GM18861 (cell line): ENCODE measurements at regions not wholly inside any gene's neighbourhood (a gene's known extent, or its start where the extent isn't known, plus 50 kb on each side); places are given as distances from the start of the nearest gene placed in this dataset.
"Not testable (repeated sequence)": the region's sequence is repeated elsewhere in the genome, so short reads cannot be mapped to it uniquely, and the experiment has no call there.

Experiments used
- ATAC-seq: cut with Tn5 transposase; IDR thresholded peaks from one replicate; pipeline ENCODE4 v1.9.1; 2021; ENCODE audit not compliant: unreplicated experiment

DNA sequence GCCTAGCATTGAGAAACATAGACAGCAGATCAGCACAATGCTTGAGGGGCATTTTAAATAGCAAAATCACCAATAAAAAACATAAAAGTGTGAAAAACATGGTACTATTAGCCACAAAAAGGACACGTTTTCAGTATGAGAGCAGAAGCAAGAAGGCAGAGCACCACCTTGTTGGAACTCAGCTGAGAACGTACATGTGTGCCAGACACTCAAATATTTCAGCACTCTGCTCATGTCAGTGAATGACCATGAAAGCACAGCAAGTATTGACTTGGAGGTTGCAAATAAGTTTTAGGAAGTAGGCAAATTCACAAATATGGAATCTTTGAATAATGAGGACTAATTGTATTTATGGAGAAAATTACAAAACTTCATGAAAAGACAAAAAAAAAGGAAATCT is 193.4 kb upstream of the PKN2 start:
- no peak for ATAC-seq

DNA sequence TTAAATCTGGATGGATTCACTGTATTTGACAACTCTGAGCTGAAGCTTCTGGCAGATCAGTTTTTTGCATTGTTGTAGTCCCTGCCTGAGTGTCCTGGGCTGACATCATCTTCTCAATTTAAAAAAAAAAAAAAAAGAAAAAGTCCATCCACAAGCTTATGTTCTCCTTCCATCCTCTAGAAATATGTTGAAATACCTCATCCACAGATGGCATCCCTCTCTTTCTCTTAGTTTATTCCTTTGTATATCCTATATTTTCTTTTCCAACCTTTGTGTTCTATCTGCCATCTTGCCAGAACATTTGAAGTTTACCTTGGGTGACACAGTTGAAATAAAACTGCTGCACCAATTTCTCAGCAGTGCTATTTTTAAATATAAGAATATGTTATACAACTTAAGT is 184.4 kb upstream of the PKN2 start:
- ATAC-seq, result no peak

DNA sequence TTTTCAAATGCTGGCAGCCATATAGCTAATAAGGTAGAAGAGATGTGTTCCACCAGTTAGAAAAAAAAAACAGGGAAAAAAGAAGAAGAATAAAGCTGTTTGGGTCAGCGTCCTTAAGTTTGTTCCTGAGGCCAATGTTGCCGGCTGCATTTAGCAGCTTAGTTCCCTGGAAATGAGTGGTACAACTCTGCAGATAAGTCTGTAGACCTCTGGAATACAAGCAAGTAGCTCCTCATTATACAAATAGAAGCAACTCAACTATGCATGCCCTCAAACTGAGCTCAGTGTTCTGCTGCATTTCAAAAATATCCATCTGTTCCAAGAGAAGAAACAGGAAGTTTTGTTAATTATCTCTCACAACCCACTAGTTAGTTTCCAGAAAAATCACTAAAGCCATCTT is 181.2 kb upstream of the PKN2 start:
- no peak for ATAC-seq

DNA sequence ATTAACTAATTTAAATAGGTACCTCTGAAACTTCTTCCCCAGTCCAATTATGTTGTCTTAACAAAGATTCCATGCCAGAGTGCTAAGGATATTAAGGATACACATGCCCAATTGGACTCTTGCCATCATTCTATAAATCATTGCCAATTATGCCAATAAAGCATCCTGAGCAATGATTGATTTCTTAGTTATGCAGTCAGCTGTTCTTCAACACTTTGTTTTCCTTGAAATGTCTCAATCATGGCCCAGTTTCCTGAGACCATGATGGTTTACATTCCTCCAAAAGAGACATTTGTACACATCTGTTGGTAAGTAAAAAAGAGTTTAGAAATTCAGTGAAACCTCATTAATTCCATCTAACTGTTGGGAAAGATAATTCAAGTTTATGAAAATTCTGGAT is 180.4 kb upstream of the PKN2 start:
- ATAC-seq, result no peak

DNA sequence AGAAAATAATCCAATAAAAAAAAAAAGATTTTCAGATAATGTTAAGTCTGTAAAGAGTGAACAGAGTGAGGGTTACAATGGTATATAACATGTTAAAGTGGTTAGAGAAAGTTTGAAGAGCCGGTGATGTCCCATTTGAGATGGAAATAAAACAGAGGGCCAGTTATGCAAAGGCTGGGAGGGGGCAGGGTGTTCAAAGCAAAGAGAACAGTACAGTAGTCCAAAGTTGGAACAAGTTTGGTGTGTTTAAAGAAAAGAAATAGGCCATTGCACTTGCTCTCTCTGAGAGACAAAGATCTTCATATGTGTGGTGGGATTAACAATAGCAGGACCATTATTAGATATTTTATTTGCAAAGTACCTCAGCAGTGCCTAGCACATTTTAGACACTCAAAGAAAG is 179.5 kb upstream of the PKN2 start:
- ATAC-seq, result no peak

DNA sequence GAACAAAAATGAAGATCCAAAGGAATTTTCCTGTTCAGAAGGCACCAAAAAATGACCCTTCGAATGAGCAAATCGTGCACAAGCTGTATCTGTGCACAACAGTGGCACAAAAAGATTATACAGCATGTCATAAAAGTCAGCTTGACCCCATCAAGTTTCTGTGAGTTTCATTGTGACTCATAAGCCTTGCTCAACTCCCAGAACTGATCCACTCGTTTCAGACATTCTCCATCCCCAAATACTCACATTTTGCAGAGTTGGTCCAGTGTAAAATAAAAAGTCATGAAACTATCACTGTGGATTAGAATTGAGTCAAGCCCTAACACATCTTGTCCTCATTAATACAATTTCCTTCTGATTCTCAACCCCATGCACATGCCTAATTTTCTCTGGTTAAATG is 174.7 kb upstream of the PKN2 start:
- ATAC-seq, result no peak

DNA sequence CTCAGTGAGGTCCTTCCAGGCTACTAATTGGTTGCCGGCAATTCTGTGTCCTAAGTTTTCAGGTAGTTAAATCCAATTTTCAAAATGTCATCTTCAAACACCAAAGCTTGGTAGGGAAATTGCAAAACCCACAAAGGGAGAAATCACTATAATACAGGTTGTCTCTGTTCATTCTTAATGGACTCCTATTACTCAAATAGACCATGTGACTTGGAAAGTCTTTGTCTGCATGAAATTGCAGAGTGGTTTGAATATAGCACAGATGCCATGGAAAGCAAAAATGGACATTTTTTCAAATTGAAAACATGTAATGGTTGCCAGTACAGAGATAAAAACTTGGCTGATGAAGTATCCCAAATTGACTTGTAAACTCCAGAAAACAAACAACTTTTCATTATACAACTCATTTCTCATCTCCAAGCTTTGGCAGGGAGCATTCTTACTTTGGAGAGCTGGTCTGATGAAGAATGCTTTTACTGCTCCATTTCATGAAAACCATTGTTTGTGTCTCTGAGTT is 169.5 kb upstream of the PKN2 start:
- no peak for ATAC-seq

DNA sequence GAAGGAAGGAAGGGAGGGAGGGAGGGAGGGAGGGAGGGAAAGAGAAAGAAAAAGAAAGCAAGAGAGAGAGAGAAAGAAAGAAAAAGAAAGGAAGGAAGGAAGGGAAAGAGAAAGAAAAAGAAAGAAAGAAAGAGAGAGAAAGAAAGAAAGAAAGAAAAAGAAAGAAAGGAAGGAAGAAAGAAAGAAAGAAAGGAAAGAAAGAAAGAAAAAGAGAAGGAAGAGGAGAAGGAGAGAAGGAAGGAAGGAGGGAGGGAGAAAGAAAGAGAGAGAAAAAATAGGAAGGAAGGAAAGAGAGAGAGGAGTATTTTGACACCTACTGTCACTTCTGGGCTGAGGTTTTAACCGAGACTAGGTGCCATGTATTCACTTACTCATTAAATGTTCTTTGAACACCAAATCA is 166.6 kb upstream of the PKN2 start:
- not testable (repeated sequence) for ATAC-seq

DNA sequence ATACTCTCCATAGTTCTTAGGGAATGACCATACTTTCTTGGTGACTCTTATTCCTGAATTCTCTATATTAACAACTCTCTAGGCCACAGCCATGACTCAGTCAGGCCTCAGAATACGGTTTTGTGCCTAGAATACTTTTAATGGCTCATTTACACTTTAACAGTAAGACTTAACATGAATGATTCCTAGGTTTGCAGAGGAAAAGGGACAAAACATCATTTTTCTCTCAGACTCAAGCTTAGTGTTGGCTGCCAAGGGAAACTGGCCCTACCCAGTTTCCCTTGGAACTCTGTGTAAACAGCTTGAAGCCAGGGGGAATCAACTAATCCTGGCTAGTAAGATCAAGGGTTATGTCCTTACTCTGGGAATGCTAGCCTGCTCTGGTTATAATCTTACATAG is 164.9 kb upstream of the PKN2 start:
- ATAC-seq, result no peak

DNA sequence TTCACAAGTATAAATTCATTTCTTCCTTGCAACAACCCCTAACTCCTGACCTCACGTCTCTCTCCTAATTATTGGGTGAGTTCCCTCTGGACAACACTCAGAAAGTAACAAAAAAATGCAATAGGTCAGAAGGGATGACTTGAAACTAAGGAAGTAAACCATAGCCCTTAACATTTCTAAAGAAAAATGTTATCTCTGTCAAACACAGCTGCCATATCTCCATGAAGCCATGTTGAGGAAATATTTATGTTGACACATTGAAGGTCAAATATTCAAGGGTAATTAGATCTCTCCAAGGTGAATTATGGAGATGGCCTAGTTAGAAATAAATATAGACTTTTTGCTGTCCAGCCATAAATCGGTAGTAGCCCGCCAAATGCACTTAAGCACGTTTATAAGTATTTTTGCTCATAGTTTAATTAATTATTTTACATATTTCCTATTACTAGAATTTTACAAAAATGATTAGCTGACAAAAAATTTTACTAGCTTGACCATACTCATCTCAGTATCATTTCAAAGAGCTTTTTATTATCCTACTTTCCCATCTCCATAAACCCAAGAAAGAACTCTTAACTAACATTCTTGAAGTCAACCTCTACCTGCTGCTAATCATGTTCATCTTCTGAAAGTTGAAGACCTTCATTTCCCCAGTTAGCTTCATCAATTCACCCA is 160.1 kb upstream of the PKN2 start:
- no peak for ATAC-seq

DNA sequence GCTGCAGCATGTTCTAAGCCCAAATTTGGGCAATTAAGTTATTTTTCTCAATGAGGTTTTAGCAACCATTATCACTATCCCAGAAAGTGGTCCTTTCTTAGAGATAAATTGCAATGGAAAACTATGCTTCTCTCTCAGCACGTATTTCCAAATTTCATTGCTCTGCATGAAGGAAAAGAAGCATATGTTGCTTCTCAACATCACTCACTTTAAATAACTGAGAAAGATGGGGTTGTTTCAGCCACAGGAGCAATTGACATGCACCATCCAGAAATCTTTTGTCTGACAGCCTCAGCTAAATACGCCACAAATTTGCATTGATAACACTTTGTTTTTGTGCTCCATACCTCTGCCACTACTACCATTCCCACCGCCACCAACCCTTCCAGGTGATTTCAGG is 157.6 kb upstream of the PKN2 start:
- no peak for ATAC-seq

DNA sequence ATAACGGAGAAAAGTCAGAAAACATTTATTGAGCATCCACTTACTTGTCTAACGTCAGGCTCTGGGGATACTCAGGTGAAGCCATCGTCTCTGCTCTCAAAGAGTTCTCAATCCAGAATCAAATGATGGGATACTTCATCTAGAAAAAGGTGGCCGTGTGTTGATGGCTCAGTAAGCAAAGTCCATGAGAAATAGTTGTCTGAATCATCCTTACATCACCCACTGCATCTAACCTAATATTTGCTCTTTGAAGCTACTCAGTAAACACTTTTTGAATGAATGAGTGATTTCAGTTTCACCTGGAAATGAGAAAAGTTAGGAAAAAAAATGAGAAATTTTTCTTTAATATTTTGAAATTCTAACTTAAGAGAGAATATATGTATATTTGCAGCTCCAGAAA is 155.3 kb upstream of the PKN2 start:
- no peak for ATAC-seq

DNA sequence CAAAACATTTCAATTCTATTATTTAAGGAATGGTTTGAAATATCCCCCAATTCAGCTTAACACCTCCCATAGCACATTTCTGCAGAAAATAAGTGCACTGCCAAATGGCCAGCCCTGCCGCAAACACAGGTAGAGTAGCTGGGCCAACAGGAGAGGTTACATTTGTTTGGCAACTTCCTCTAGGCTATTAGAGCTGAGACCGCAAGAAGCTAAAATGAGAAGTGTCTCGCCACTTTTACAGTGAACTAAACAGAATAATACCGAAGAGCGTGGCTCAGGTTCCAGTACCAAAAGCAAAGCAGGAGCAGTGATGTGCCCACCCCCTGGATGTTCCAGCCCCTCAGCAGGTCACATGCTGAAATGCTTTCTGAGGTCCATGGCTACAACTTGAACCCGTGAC is 154.5 kb upstream of the PKN2 start:
- no peak for ATAC-seq

DNA sequence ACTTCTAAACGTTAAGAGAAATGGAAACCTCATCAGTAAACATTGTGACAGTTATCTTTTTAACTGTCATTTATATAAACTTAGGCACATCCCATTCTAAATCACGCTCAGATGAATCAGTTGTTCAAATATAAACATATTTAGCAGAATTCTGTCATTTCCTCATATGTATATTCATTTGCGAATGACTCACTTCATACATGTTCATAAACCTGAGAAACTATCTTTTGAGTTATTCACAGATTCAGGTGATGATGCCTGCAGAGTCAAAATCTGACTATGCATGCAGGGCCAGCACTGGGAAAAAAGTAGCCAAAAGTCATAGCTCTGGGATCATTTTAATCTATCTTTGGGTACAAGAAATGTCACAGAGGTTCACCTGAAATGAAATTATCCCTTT is 153.8 kb upstream of the PKN2 start:
- ATAC-seq, result no peak

DNA sequence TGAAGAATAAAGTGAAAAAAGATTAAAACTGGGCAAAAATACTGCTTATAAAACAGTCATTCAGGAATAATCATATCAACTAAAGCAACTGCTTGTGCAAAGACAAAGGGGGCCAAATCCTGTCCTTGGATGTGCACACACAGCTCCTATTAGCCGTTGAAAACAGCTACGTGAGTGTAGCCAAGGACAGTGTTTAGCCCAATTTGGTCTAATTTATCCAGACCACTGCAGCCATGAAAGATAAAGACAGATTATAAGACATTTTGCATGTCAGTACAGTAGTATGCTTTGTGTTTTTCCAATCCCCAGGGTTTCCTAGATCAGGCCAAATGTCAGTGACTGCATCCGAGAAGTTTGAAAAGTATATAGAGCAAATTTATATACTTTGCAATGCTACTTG is 146.3 kb upstream of the PKN2 start:
- no peak for ATAC-seq

DNA sequence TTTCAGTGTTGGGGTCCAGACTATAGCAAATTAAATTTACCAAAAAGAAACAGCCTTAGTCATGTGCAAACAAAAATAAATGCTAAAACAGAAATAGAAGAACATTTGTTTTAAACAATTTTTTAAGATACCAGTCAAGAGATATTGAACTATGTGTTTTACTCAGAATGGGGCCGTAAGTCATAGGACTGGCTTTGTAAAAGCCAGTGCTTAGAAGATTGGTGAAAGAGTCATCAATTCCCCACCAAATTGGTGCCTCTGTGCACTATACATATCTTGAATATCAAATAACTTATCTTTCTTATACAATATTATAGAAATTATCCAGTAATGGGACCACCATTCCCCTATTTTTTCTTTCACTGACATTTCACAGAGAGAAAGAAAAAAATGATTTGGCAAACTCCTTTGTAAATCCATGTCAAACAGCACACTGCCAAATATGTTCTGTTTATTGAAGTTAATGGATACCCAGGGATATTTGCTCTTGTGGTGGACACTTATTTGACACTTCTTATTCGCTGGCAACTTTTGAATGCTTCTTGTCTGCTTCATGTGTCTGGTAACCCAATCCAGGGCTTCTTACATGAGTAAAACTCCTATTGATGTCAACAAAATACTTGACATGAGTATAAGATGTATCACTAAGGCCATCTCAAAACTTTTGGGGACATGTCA is 145.7 kb upstream of the PKN2 start:
- no peak for ATAC-seq

DNA sequence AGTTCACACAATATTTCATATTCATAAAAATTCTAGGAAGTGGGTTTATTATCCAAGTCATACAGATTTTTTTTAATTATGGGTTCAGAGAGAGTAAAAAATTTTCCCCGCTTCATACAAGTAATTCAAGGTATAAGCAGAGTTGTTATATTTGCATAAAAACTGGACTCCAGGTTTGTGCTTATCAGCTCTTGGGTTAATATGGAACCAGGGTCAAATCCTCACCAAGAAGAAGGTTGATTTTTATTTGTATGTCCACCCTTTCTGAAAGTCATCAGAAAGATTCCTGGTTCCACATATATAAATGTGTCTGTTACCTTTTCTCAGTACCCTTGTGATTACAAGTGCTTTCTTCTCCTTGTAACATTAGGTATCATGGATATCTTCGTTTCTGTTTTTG is 143.8 kb upstream of the PKN2 start:
- no peak for ATAC-seq

DNA sequence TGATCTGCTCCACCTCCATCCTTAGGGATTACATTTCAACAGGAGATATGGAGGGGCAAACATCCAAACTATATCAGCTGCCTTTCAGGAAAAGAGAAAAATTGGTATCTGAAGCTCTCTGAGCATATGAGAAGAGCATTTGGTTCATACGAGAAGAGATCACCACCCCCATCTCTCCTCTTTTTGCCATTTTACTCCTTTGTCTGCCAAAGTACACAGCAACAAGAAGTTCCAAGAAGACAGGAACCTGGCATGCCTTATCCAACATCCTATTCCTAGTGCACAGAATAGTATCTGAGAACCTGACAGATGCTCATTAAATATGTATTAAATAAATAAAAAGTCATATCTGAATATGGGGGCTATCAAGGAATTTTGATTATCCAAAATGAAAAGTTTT is 142.5 kb upstream of the PKN2 start:
- ATAC-seq, result no peak

DNA sequence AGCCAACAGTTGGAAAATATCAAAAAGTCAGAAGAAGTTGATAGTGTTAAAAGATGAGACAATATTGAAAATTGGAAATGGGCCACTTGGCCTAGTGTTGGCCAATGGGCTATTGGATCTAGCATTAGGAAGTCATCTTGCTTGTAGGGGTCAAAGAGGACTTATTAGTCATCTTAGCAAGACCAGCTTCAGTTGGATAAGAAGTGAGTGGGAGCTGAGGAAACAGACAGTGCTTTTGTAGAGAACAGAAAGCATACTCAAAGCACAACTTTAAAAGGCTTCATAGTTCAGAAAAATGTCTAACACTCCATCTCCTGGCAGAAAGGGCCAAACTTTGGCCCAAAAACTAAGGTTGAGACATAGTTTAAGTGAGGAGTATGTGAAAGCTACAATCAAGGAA is 139.9 kb upstream of the PKN2 start:
- no peak for ATAC-seq

DNA sequence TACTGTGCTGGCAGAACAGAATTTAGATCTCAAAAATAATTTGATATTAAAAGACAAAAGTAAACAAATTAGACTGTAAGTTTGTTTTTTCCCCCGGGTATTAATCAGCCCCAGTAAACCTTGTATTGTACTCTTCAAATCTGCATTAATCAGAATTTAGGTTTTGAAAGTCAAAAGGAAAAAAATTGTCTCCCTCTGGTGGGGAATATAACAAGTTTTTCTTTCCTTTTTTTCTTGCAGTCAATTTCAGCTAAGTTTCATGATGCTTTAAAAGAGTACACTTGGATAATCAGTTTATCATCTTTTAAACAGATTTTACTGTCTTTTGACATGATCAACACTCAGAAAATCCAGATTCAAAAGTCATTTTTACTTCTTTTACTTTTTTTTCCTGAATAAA is 134.5 kb upstream of the PKN2 start:
- no peak for ATAC-seq

DNA sequence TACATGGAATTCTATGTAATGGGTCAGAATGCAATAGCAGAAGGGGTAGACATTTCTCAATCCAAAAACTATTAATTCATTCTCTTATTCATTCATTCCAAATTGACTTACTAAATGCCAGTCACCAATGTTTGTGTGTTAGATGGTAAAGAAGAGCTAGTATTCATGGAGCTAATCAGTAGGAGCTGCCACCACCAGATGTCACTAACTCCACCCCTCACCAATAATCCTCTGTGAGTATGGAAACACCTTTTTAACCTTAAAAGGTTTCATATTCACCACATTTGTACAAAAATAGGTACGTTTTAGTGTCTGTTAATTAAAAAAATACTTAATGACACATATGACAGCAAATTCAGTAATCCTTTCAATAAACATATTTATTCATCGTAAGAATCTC is 131.8 kb upstream of the PKN2 start:
- ATAC-seq, result no peak

DNA sequence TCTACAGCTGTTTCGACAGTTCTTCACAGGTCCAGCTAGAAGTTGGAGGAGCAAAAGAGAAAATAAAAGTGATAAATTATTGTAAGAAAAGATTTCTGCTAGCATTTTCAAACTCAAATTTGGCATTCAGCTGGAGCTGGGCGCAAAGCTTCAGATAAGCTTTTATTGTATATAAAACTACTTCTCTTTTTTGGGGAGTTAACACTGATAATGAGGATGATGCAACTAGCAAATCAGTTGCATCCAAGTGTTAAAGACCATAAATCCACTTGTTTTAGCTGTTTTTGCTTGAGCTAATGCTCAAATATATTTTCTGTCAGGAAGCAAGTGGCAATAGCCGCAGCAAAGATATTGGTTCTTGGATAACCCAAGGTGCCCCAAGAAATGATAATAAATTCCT is 127.1 kb upstream of the PKN2 start:
- no peak for ATAC-seq

DNA sequence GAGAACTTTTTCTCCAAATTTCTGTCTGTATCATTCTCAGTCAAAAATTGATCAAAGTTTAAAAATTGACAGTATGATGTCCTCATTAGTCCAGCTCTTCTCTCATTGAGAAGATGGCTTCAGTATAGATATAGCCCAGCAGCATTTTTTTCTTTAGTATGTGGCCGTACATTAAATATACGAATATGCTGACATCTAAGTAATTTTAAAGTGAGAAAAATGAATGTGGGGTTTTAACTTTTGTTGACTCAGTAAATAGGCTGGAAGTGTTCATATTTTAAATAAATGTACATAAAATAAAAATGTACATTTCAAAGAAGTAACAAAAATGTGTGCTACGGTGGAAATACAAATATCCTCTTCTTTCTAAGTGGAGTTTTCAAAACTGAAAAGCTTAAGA is 123.5 kb upstream of the PKN2 start:
- no peak for ATAC-seq
